ENCODE measurements at regions not wholly inside any gene's neighbourhood (a gene's known extent, or its start where the extent isn't known, plus 50 kb on each side); places are given as distances from the start of the nearest gene placed in this dataset.
"Not testable (repeated sequence)": the region's sequence is repeated elsewhere in the genome, so short reads cannot be mapped to it uniquely, and the experiment has no call there.

- DNase-seq: no peak
Observed at GRCh38 chr9:79037338-79037737, 534.4 kb upstream of the TLE4 start.

GRCh38 chr9:79040671-79041070 is 531.1 kb upstream of the TLE4 start:
- DNase-seq: no peak

GRCh38 chr9:79041266-79041665 is 530.5 kb upstream of the TLE4 start:
- no peak for DNase-seq

- no peak for DNase-seq
Observed at GRCh38 chr9:79043916-79044315, 527.8 kb upstream of the TLE4 start.

- no peak for DNase-seq
Observed at GRCh38 chr9:79046401-79046800, 525.4 kb upstream of the TLE4 start.

- DNase-seq: no peak
Observed at GRCh38 chr9:79049371-79049770, 522.4 kb upstream of the TLE4 start.

GRCh38 chr9:79053598-79053997 is 518.2 kb upstream of the TLE4 start:
- no peak for DNase-seq

- no peak for DNase-seq
Observed at GRCh38 chr9:79054500-79054899, 517.3 kb upstream of the TLE4 start.

- DNase-seq: no peak
Observed at GRCh38 chr9:79056041-79056440, 515.7 kb upstream of the TLE4 start.

GRCh38 chr9:79057576-79057975 is 514.2 kb upstream of the TLE4 start:
- no peak for DNase-seq

- no peak for DNase-seq
Observed at GRCh38 chr9:79060766-79061165, 511.0 kb upstream of the TLE4 start.

- no peak for DNase-seq
Observed at GRCh38 chr9:79061752-79062616, 509.8 kb upstream of the TLE4 start.

GRCh38 chr9:79073201-79073600 is 498.6 kb upstream of the TLE4 start:
- no peak for DNase-seq

- DNase-seq: no peak
Observed at GRCh38 chr9:79080536-79080935, 491.2 kb upstream of the TLE4 start.

- no peak for DNase-seq
Observed at GRCh38 chr9:79083621-79084020, 488.1 kb upstream of the TLE4 start.

GRCh38 chr9:79087133-79087532 is 484.6 kb upstream of the TLE4 start:
- no peak for DNase-seq

- no peak for DNase-seq
Observed at GRCh38 chr9:79089054-79089560, 482.7 kb upstream of the TLE4 start.

GRCh38 chr9:79089851-79090250 is 481.9 kb upstream of the TLE4 start:
- not testable (repeated sequence) for DNase-seq

GRCh38 chr9:79103257-79103656 is 468.5 kb upstream of the TLE4 start:
- DNase-seq: not testable (repeated sequence)

GRCh38 chr9:79104216-79104615 is 467.5 kb upstream of the TLE4 start:
- no peak for DNase-seq

- no peak for DNase-seq
Observed at GRCh38 chr9:79104951-79105350, 466.8 kb upstream of the TLE4 start.

- no peak for DNase-seq
Observed at GRCh38 chr9:79107911-79108676, 463.7 kb upstream of the TLE4 start.

- no peak for DNase-seq
Observed at GRCh38 chr9:79111653-79112052, 460.1 kb upstream of the TLE4 start.

GRCh38 chr9:79115176-79115575 is 456.6 kb upstream of the TLE4 start:
- no peak for DNase-seq
